Caco-2 (cell line): ENCODE measurements at regions not wholly inside any gene's neighbourhood (a gene's known extent, or its start where the extent isn't known, plus 50 kb on each side); places are given as distances from the start of the nearest gene placed in this dataset.

Experiments used
- BruUV-seq: library from RNA; stranded (reverse); fragments of 400-500 nt; replicated peaks from 2 replicates; lab custom pipeline; 2021; lab: Mats Ljungman, UMichigan
- CTCF ChIA-PET: fragments of 300-600 bp; sonication (Branson Sonifier 250); formaldehyde crosslinking; loops from one replicate; lab custom pipeline; 2022; ENCODE audit warnings: antibody characterized with exemption; lab: Charles Lee
- POLR2A ChIA-PET: fragments of 300-600 bp; sonication (Branson Sonifier 250); formaldehyde crosslinking; loops from one replicate; lab custom pipeline; 2022; ENCODE audit warnings: antibody characterized with exemption; lab: Charles Lee
- DNase-seq, 2 experiments: peaks; one replicate each; pipeline versions ENCODE4 v3.0.0 to v3.0.0-alpha.2; 2020 to 2022
- H3K27me3 ChIP-seq: replicated peaks from 2 replicates; pipeline ENCODE4 v1.6.0; 2011; ENCODE audit warnings: low read length; ENCODE audit not compliant: control insufficient read depth, insufficient read depth
- H3K36me3 ChIP-seq: 2 replicates; pipeline ENCODE4 v1.5.1; 2011; ENCODE audit warnings: low read length; ENCODE audit not compliant: control insufficient read depth, insufficient read depth
- H3K4me1 ChIP-seq: fragments of 250-450 bp; sonication (Bioruptor Pico); 2 replicates; pipeline ENCODE4 v1.5.1; 2020; ENCODE audit warnings: mild to moderate bottlenecking
- H3K4me3 ChIP-seq: 2 replicates; pipeline ENCODE4 v1.5.1; 2011; ENCODE audit warnings: low read depth, mild to moderate bottlenecking, control low read depth, low read length
- H3K9me3 ChIP-seq: fragments of 250-450 bp; sonication (Bioruptor Pico); 2 replicates; pipeline ENCODE4 v1.5.1; 2020; ENCODE audit warnings: mild to moderate bottlenecking, moderate library complexity
- H3K27ac Mint-ChIP-seq: one replicate; pipeline ENCODE4 v1.8.0; 2022; ENCODE audit warnings: mixed read lengths; ENCODE audit not compliant: unreplicated experiment
- H3K27me3 Mint-ChIP-seq: one replicate; pipeline ENCODE4 v1.8.0; 2022; ENCODE audit warnings: mixed read lengths; ENCODE audit not compliant: insufficient read depth, unreplicated experiment
- H3K36me3 Mint-ChIP-seq: one replicate; pipeline ENCODE4 v1.8.0; 2022; ENCODE audit warnings: mild to moderate bottlenecking, mixed read lengths; ENCODE audit not compliant: insufficient read depth, unreplicated experiment
- H3K4me1 Mint-ChIP-seq: one replicate; pipeline ENCODE4 v1.8.0; 2022; ENCODE audit warnings: low read depth, mixed read lengths; ENCODE audit not compliant: unreplicated experiment
- H3K4me3 Mint-ChIP-seq: one replicate; pipeline ENCODE4 v1.8.0; 2022; ENCODE audit warnings: mild to moderate bottlenecking, moderate library complexity, mixed read lengths; ENCODE audit not compliant: unreplicated experiment
- H3K9me3 Mint-ChIP-seq: one replicate; pipeline ENCODE4 v1.8.0; 2022; ENCODE audit warnings: mixed read lengths; ENCODE audit not compliant: unreplicated experiment
- CTCF ChIP-seq, 2 experiments: fragments of 200-600 bp in 1 of 2; IDR thresholded peaks; 1 replicate in 1 of 2; 2 replicates in 1 of 2; pipeline versions ENCODE4 v1.5.1 to v1.8.0; 2011 to 2022; ENCODE audit warnings: antibody characterized with exemption in 1 of 2, control low read depth in 1 of 2, inconsistent platforms in 1 of 2, low read depth in 1 of 2, low read length in 1 of 2, mild to moderate bottlenecking in 1 of 2, moderate library complexity in 1 of 2; ENCODE audit not compliant: insufficient read depth in 1 of 2, severe bottlenecking in 1 of 2, unreplicated experiment in 1 of 2
- intact Hi-C: fragments of 100-400 bp; cut with micrococcal nuclease; formaldehyde crosslinking; loops from one replicate; pipeline ENCODE4 v1.10.0; 2022; ENCODE audit not compliant: unreplicated experiment

- no peak for TF ChIP-seq CTCF (IDR thresholded peaks at IDR 0.05; ENCODE audit: insufficient read depth in 1 of 2, low read depth in 1 of 2, low read length in 1 of 2, severe bottlenecking in 1 of 2, unreplicated experiment in 1 of 2)
- no peaks in the 10 kb centered on the region for H3K27me3 Mint-ChIP-seq
- POLR2A ChIA-PET: no interaction called here
- Histone ChIP-seq H3K9me3 (no peaks in the 10 kb centered on the region), H3K36me3 (no peaks in the 10 kb centered on the region; the same call in 1 of the 2 replicates), H3K4me1 (no peaks in the 10 kb centered on the region), H3K4me3 (no peak overlapping the region), H3K27me3 (no peaks in the 10 kb centered on the region)
- no peaks in the 10 kb centered on the region for H3K9me3 Mint-ChIP-seq
- H3K27ac Mint-ChIP-seq: no peak overlapping the region
- BruUV-seq: no TSS peak
- intact Hi-C loops: no loop called here
- H3K4me3 Mint-ChIP-seq: no peak overlapping the region
- DNase-seq: no peak
- no peaks in the 10 kb centered on the region for H3K4me1 Mint-ChIP-seq
- peaks cover 8% of the 10 kb centered on the region for H3K36me3 Mint-ChIP-seq
- CTCF ChIA-PET: no interaction called here
Observed at GRCh38 chr12:13834241-13834640, 147.2 kb downstream of the GRIN2B start.

- no peaks in the 10 kb centered on the region for H3K9me3 Mint-ChIP-seq
- no peak overlapping the region for H3K27ac Mint-ChIP-seq
- no peaks in the 10 kb centered on the region for H3K27me3 Mint-ChIP-seq
- no peak overlapping the region for H3K4me3 ChIP-seq
- H3K36me3 Mint-ChIP-seq: no peaks in the 10 kb centered on the region
- H3K4me1 ChIP-seq: no peaks in the 10 kb centered on the region; the same call in 1 of the 2 replicates
- no peak overlapping the region for H3K4me3 Mint-ChIP-seq
- ChIA-PET CTCF (no interaction called here), POLR2A (no interaction called here)
- H3K9me3 ChIP-seq: no peaks in the 10 kb centered on the region
- no peaks in the 10 kb centered on the region for H3K27me3 ChIP-seq
- no peak for TF ChIP-seq CTCF (IDR thresholded peaks at IDR 0.05; ENCODE audit: insufficient read depth in 1 of 2, low read depth in 1 of 2, low read length in 1 of 2, severe bottlenecking in 1 of 2, unreplicated experiment in 1 of 2)
- BruUV-seq: no TSS peak
- H3K4me1 Mint-ChIP-seq: no peaks in the 10 kb centered on the region
- H3K36me3 ChIP-seq: no peaks in the 10 kb centered on the region
- DNase-seq: no peak
- intact Hi-C loops: no loop called here
Observed at GRCh38 chr12:13817131-13817530, 164.3 kb downstream of the GRIN2B start.

- peaks cover 5% of the 10 kb centered on the region for H3K4me1 Mint-ChIP-seq
- DNase-seq: no peak
- TF ChIP-seq CTCF (IDR thresholded peaks at IDR 0.05; ENCODE audit: insufficient read depth in 1 of 2, low read depth in 1 of 2, low read length in 1 of 2, severe bottlenecking in 1 of 2, unreplicated experiment in 1 of 2): no peak
- no peaks in the 10 kb centered on the region for H3K27me3 Mint-ChIP-seq
- no peak overlapping the region for H3K4me3 Mint-ChIP-seq
- Histone ChIP-seq H3K4me1 (no peaks in the 10 kb centered on the region; the same call in 1 of the 2 replicates), H3K36me3 (no peaks in the 10 kb centered on the region), H3K4me3 (no peak overlapping the region), H3K9me3 (no peaks in the 10 kb centered on the region), H3K27me3 (no peaks in the 10 kb centered on the region)
- intact Hi-C loops: no loop called here
- H3K36me3 Mint-ChIP-seq: no peaks in the 10 kb centered on the region
- no peaks in the 10 kb centered on the region for H3K9me3 Mint-ChIP-seq
- no TSS peak for BruUV-seq
- ChIA-PET POLR2A (no interaction called here), CTCF (no interaction called here)
- no peak overlapping the region for H3K27ac Mint-ChIP-seq
Observed at GRCh38 chr12:13816394-13816793, 165.0 kb downstream of the GRIN2B start.
